OCI-LY1 (cell line): ENCODE measurements at regions not wholly inside any gene's neighbourhood (a gene's known extent, or its start where the extent isn't known, plus 50 kb on each side); places are given as distances from the start of the nearest gene placed in this dataset.
"Not testable (repeated sequence)": the region's sequence is repeated elsewhere in the genome, so short reads cannot be mapped to it uniquely, and the experiment has no call there.

Experiments used
- H2AFZ ChIP-seq: fragments of 200-600 bp; sonication (generic), shearing (Covaris generic); 2 replicates; pipeline ENCODE4 v1.6.0; 2014; ENCODE audit warnings: antibody characterized with exemption, mild to moderate bottlenecking, low read length
- H3F3A ChIP-seq: fragments of 200-600 bp; sonication (generic), shearing (Covaris generic); 2 replicates; pipeline ENCODE4 v1.6.0; 2014; ENCODE audit warnings: mild to moderate bottlenecking, antibody characterized with exemption, low read length, moderate library complexity; ENCODE audit not compliant: insufficient read depth
- H3K27ac ChIP-seq: fragments of 200-600 bp; sonication (generic); 2 replicates; pipeline ENCODE4 v1.5.1; 2014; ENCODE audit warnings: low read length, mixed run types, mild to moderate bottlenecking, low read depth; ENCODE audit not compliant: poor library complexity, severe bottlenecking
- H3K27me3 ChIP-seq: fragments of 200-600 bp; sonication (generic); 2 replicates; pipeline ENCODE4 v1.6.0; 2014; ENCODE audit warnings: antibody characterized with exemption, mild to moderate bottlenecking, low read length, moderate library complexity; ENCODE audit not compliant: insufficient read depth
- H3K36me3 ChIP-seq: fragments of 200-600 bp; sonication (generic); 2 replicates; pipeline ENCODE4 v1.6.1; 2014; ENCODE audit warnings: mild to moderate bottlenecking, antibody characterized with exemption, low read length, moderate library complexity, mixed read lengths; ENCODE audit not compliant: insufficient read depth
- H3K4me1 ChIP-seq: fragments of 200-600 bp; sonication (generic); 2 replicates; pipeline ENCODE4 v1.5.1; 2014; ENCODE audit warnings: mild to moderate bottlenecking, low read length, moderate library complexity; ENCODE audit not compliant: insufficient read depth, severe bottlenecking
- H3K4me2 ChIP-seq: fragments of 200-600 bp; sonication (generic), shearing (Covaris generic); 2 replicates; pipeline ENCODE4 v1.6.1; 2014; ENCODE audit warnings: low read length
- H3K4me3 ChIP-seq: fragments of 200-600 bp; sonication (generic); 2 replicates; pipeline ENCODE4 v1.5.1; 2014; ENCODE audit warnings: low read length, low read depth, mild to moderate bottlenecking, mixed read lengths; ENCODE audit not compliant: poor library complexity, severe bottlenecking
- H3K79me2 ChIP-seq: fragments of 200-600 bp; shearing (Covaris generic); 2 replicates; pipeline ENCODE4 v1.6.1; 2016; ENCODE audit warnings: mixed run types, low read length, mixed read lengths; ENCODE audit not compliant: insufficient read depth
- H3K9ac ChIP-seq: fragments of 200-600 bp; sonication (generic), shearing (Covaris generic); 2 replicates; pipeline ENCODE4 v1.6.1; 2014; ENCODE audit warnings: mild to moderate bottlenecking, low read length, mixed read lengths
- H3K9me2 ChIP-seq: fragments of 200-600 bp; sonication (generic), shearing (Covaris generic); 2 replicates; pipeline ENCODE4 v1.6.1; 2014; ENCODE audit warnings: low read depth, mild to moderate bottlenecking, low read length, mixed read lengths
- H3K9me3 ChIP-seq: fragments of 200-600 bp; shearing (Covaris generic); 2 replicates; pipeline ENCODE4 v1.6.1; 2014; ENCODE audit warnings: low read length, mixed read lengths
- H4K20me1 ChIP-seq: fragments of 200-600 bp; sonication (generic), shearing (Covaris generic); 2 replicates; pipeline ENCODE4 v1.6.0; 2016; ENCODE audit warnings: mild to moderate bottlenecking, low read length; ENCODE audit not compliant: insufficient read depth
- EZH2 ChIP-seq: fragments of 200-600 bp; sonication (generic), shearing (Covaris generic); IDR thresholded peaks from 2 replicates; pipeline ENCODE4 v1.8.0; 2017; ENCODE audit warnings: borderline replicate concordance, mixed run types, mild to moderate bottlenecking, antibody characterized with exemption, low read length, moderate library complexity, mixed read lengths
- TF ChIP-seq, protein P1 (sequence below): fragments of 200-600 bp; sonication (generic), shearing (Covaris generic); IDR thresholded peaks from 2 replicates; pipeline ENCODE4 v1.5.1; 2017; ENCODE audit warnings: mild to moderate bottlenecking, antibody characterized with exemption, low read length, moderate library complexity, mixed read lengths

GRCh38 chr2:11949732-11950523 is 203.5 kb downstream of the LPIN1 start:
- H3K9ac ChIP-seq: no peak overlapping the region
- no peak for TF ChIP-seq EZH2
- TF ChIP-seq, protein P1, sequence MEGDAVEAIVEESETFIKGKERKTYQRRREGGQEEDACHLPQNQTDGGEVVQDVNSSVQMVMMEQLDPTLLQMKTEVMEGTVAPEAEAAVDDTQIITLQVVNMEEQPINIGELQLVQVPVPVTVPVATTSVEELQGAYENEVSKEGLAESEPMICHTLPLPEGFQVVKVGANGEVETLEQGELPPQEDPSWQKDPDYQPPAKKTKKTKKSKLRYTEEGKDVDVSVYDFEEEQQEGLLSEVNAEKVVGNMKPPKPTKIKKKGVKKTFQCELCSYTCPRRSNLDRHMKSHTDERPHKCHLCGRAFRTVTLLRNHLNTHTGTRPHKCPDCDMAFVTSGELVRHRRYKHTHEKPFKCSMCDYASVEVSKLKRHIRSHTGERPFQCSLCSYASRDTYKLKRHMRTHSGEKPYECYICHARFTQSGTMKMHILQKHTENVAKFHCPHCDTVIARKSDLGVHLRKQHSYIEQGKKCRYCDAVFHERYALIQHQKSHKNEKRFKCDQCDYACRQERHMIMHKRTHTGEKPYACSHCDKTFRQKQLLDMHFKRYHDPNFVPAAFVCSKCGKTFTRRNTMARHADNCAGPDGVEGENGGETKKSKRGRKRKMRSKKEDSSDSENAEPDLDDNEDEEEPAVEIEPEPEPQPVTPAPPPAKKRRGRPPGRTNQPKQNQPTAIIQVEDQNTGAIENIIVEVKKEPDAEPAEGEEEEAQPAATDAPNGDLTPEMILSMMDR: no peak

GRCh38 chr2:11950896-11951295 is 204.5 kb downstream of the LPIN1 start:
- Histone ChIP-seq H2AFZ (no peak overlapping the region), H3K4me2 (no peak overlapping the region), H3F3A (no peaks in the 10 kb centered on the region), H3K36me3 (peaks cover 10% of the 10 kb centered on the region), H3K27me3 (no peaks in the 10 kb centered on the region), H3K4me1 (peaks cover 34% of the 10 kb centered on the region), H3K27ac (peak overlapping the region; percentile 83), H3K9me3 (no peaks in the 10 kb centered on the region), H3K79me2 (no peaks in the 10 kb centered on the region), H3K9ac (no peak overlapping the region), H3K4me3 (no peak overlapping the region), H4K20me1 (no peaks in the 10 kb centered on the region), H3K9me2 (no peaks in the 10 kb centered on the region)
- TF ChIP-seq, protein P1: no peak
- TF ChIP-seq EZH2: no peak

More at GRCh38 chr2:11949732-11950523, 203.5 kb downstream of the LPIN1 start:
- Histone ChIP-seq H3K27ac (peak overlapping the region; percentile 83), H3F3A (no peaks in the 10 kb centered on the region), H3K79me2 (no peaks in the 10 kb centered on the region), H3K9me3 (no peaks in the 10 kb centered on the region), H3K9me2 (no peaks in the 10 kb centered on the region), H3K27me3 (no peaks in the 10 kb centered on the region), H4K20me1 (no peaks in the 10 kb centered on the region), H3K4me3 (no peak overlapping the region), H3K4me2 (peak overlapping the region; percentile 36; the same call in 1 of the 2 replicates), H3K4me1 (peaks cover 43% of the 10 kb centered on the region), H3K36me3 (peaks cover 10% of the 10 kb centered on the region), H2AFZ (no peak overlapping the region)

- not testable (repeated sequence) for H3K9ac ChIP-seq, H3K4me3 ChIP-seq, H3K27me3 ChIP-seq, H2AFZ ChIP-seq, H3F3A ChIP-seq, H3K9me2 ChIP-seq, H3K9me3 ChIP-seq, H3K79me2 ChIP-seq, H4K20me1 ChIP-seq, H3K4me2 ChIP-seq, H3K36me3 ChIP-seq
- peaks cover 34% of the 10 kb centered on the region for H3K4me1 ChIP-seq
- peak overlapping the region; percentile 83 for H3K27ac ChIP-seq
- TF ChIP-seq, protein P1: peak; percentile 17; the same call in 1 of the 2 replicates
Measured at GRCh38 chr2:11951492-11951891, 205.1 kb downstream of the LPIN1 start.
